ENCODE measurements at regions not wholly inside any gene's neighbourhood (a gene's known extent, or its start where the extent isn't known, plus 50 kb on each side); places are given as distances from the start of the nearest gene placed in this dataset.

DNA sequence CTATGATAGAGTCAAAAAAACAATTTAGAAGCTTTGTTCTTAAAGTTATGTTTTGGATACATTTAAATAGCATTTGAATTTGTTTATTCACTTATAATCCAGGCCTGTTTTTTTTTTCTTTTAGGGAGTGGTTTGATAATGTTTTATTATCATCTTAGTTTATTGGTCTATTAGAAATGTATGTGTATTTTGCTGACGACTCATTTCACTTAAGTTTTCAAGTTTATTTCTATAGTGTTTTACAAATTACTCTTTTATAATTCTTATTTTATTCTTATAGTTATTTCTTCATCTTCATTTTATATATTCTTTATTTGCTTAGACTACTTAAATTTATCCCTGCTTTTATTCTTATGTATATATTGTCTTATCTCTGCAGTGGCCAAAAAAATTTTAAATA is 804.5 kb downstream of the NR4A2 start:
- no peaks in the 10 kb centered on the region for H3K27me3 Mint-ChIP-seq (ENCODE audit: unreplicated experiment)
- no peaks in the 10 kb centered on the region for H3K9me3 Mint-ChIP-seq (ENCODE audit: unreplicated experiment)
- H3K27ac Mint-ChIP-seq (ENCODE audit: unreplicated experiment) = no peak overlapping the region

DNA sequence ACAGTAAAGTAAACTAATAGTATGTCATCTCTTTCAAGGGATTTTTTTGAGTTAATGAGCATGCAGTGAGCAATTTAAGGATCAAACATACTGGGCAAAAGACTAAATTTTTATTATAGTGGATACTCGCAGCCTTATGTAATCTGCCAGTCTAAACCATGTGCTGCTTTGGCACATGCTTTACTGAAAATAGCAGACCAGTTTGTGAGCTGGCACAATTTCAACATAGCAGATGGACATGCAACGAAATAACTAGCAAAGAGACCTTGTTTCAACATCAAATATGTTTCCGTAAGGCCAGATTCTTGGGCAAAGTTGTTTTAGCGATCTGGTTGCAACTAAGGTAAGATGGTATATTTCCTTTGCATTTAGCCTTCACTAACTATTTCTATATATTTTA is 807.3 kb downstream of the NR4A2 start:
- Mint-ChIP-seq H3K4me1 (ENCODE audit: low read depth, unreplicated experiment) (no peaks in the 10 kb centered on the region), H3K27ac (ENCODE audit: unreplicated experiment) (no peak overlapping the region), H3K36me3 (ENCODE audit: unreplicated experiment) (no peaks in the 10 kb centered on the region), H3K27me3 (ENCODE audit: unreplicated experiment) (no peaks in the 10 kb centered on the region), H3K9me3 (ENCODE audit: unreplicated experiment) (no peaks in the 10 kb centered on the region), H3K4me3 (ENCODE audit: unreplicated experiment) (no peak overlapping the region)
- DNase-seq = no peak
- TF ChIP-seq, protein P1, sequence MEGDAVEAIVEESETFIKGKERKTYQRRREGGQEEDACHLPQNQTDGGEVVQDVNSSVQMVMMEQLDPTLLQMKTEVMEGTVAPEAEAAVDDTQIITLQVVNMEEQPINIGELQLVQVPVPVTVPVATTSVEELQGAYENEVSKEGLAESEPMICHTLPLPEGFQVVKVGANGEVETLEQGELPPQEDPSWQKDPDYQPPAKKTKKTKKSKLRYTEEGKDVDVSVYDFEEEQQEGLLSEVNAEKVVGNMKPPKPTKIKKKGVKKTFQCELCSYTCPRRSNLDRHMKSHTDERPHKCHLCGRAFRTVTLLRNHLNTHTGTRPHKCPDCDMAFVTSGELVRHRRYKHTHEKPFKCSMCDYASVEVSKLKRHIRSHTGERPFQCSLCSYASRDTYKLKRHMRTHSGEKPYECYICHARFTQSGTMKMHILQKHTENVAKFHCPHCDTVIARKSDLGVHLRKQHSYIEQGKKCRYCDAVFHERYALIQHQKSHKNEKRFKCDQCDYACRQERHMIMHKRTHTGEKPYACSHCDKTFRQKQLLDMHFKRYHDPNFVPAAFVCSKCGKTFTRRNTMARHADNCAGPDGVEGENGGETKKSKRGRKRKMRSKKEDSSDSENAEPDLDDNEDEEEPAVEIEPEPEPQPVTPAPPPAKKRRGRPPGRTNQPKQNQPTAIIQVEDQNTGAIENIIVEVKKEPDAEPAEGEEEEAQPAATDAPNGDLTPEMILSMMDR (IDR thresholded peaks at IDR 0.05; ENCODE audit: partially characterized antibody, unreplicated experiment) = no peak

More for the DNA sequence above, 804.5 kb downstream of the NR4A2 start:
- Mint-ChIP-seq H3K4me1 (ENCODE audit: low read depth, unreplicated experiment) (no peaks in the 10 kb centered on the region), H3K36me3 (ENCODE audit: unreplicated experiment) (no peaks in the 10 kb centered on the region), H3K4me3 (ENCODE audit: unreplicated experiment) (no peak overlapping the region)
- TF ChIP-seq, protein P1 (IDR thresholded peaks at IDR 0.05; ENCODE audit: partially characterized antibody, unreplicated experiment) = no peak
- DNase-seq = no peak

DNA sequence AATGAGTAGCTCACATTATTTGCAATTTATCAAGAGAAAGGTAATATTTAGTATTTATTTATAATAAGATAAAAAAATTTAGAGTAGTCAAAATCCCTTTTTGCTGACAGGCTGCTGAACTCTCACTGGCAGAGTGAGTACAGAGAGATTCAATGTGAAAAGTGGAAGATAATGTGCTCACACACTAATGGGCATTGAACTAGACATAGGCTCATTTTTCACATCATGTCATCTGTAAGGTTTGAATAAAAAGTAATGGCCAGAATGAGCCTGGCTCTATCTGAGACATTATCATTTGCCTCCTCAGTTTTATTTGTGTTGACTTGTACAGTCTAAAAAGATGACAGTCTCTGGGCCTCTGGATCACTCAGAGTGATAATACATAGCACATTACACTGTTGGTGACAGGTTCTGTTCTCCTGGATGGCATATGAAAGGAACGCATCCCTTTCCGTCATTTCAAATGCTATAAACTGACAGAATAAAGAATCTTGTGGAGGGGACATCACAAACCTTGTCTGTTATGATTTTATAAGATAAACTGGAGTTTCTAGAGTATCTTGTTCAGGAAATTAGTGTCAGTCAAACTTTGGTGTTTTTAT is 812.9 kb downstream of the NR4A2 start:
- Mint-ChIP-seq H3K27me3 (ENCODE audit: unreplicated experiment) (no peaks in the 10 kb centered on the region), H3K36me3 (ENCODE audit: unreplicated experiment) (no peaks in the 10 kb centered on the region), H3K27ac (ENCODE audit: unreplicated experiment) (no peak overlapping the region), H3K4me3 (ENCODE audit: unreplicated experiment) (no peak overlapping the region), H3K4me1 (ENCODE audit: low read depth, unreplicated experiment) (no peaks in the 10 kb centered on the region), H3K9me3 (ENCODE audit: unreplicated experiment) (no peaks in the 10 kb centered on the region)
- DNase-seq = no peak
- TF ChIP-seq, protein P1 (IDR thresholded peaks at IDR 0.05; ENCODE audit: partially characterized antibody, unreplicated experiment) = no peak

DNA sequence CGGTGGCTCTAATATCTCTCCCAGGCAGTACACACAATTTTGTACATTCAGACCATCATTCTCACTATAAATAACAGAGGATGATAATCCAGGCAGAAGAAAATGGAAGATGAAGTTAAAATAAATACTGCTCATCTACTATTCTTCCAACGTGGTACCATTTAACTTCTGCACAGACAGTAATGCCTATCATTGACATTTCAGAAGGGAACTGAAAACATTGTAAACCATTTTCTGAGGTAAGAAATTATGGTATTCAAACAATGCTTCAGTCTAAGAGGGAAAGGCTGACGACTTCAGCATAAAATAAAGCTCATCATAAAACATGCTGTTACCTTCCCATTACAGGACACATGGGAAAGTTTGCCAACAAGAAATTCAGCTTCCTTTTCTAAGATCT is 814.4 kb downstream of the NR4A2 start:
- TF ChIP-seq, protein P1 (IDR thresholded peaks at IDR 0.05; ENCODE audit: partially characterized antibody, unreplicated experiment) = no peak
- Mint-ChIP-seq H3K4me3 (ENCODE audit: unreplicated experiment) (no peak overlapping the region), H3K4me1 (ENCODE audit: low read depth, unreplicated experiment) (no peaks in the 10 kb centered on the region), H3K36me3 (ENCODE audit: unreplicated experiment) (no peaks in the 10 kb centered on the region), H3K27ac (ENCODE audit: unreplicated experiment) (no peak overlapping the region), H3K9me3 (ENCODE audit: unreplicated experiment) (no peaks in the 10 kb centered on the region), H3K27me3 (ENCODE audit: unreplicated experiment) (no peaks in the 10 kb centered on the region)
- no peak for DNase-seq

DNA sequence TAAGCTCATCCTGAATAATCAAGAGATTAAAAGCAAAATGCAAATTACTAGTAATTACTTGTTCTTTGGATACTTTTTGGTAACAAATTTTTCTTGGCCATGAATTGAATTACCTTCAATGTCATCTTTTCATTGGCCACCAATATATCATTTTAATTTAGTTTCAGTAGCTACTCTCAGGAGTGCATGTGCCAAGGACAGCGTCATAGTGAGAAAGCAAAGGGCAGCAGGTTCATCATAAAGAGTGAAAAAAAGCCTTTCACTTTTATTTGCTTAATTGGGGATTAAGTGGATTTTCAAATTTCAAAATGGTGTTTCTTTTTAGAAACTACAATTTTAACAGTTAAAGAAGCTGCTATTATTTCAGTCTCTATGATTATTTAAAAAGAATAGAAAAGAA is 815.2 kb downstream of the NR4A2 start:
- TF ChIP-seq, protein P1 (IDR thresholded peaks at IDR 0.05; ENCODE audit: partially characterized antibody, unreplicated experiment) = no peak
- Mint-ChIP-seq H3K27ac (ENCODE audit: unreplicated experiment) (no peak overlapping the region), H3K4me1 (ENCODE audit: low read depth, unreplicated experiment) (no peaks in the 10 kb centered on the region), H3K36me3 (ENCODE audit: unreplicated experiment) (no peaks in the 10 kb centered on the region), H3K27me3 (ENCODE audit: unreplicated experiment) (no peaks in the 10 kb centered on the region), H3K9me3 (ENCODE audit: unreplicated experiment) (no peaks in the 10 kb centered on the region), H3K4me3 (ENCODE audit: unreplicated experiment) (no peak overlapping the region)
- DNase-seq = no peak

Data from glutamatergic neuron (in vitro differentiated cells).